GM18505 (cell line): ENCODE measurements at regions not wholly inside any gene's neighbourhood (a gene's known extent, or its start where the extent isn't known, plus 50 kb on each side); places are given as distances from the start of the nearest gene placed in this dataset.

Experiments used
- ATAC-seq: cut with Tn5 transposase; IDR thresholded peaks from one replicate; pipeline ENCODE4 v1.9.1; 2021; ENCODE audit not compliant: unreplicated experiment
- POLR2A ChIP-seq: IDR thresholded peaks from 4 replicates; pipeline ENCODE4 v1.6.1; 2011; ENCODE audit warnings: borderline replicate concordance; ENCODE audit not compliant: insufficient read depth, insufficient read length; ENCODE audit errors: extremely low read depth

DNA sequence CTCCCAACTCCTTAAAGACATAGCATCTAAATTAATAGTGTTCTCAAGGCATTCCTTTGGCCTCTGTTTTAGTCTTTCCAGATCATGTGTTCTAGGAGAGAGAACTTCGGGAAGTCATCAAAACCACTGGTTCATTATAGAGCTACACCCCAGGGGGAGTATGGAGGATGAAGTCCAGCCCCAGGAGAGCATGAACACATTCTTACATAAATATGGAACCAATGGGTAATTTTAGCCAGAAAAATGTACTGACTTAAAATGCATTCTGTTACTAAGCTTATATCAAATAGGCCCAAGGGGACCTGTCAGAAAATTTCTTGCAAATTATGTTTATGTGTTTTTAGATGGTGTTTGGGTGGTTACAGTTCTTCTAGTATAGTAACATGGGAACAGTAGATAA is 165.2 kb downstream of the NTMT2 start:
- no peak for ATAC-seq
- TF ChIP-seq POLR2A: no peak

GRCh38 chr1:170313306-170313705 is 167.5 kb downstream of the NTMT2 start:
- ATAC-seq: no peak
- no peak for TF ChIP-seq POLR2A

- ATAC-seq: no peak
- TF ChIP-seq POLR2A: no peak
Observed at GRCh38 chr1:170316270-170316669, 170.5 kb downstream of the NTMT2 start.

DNA sequence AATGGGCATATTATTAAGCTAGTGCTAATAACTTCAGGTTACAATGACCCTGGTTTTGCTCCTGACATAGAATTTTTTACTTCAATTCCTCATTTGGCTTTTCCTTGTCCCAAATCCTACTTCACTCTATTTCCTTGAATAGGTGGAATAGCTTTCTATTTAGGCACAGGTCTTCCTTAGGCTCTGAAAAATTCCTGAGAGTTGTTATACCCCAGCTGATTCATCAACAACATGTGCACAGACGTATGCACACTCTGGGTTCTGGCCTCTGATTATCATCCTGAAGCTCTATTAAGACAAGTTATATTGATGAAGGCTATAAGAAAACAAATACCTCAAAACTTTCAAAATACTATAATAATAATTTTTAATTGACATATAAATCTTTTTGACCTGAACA is 172.4 kb downstream of the NTMT2 start:
- ATAC-seq: no peak
- no peak for TF ChIP-seq POLR2A

DNA sequence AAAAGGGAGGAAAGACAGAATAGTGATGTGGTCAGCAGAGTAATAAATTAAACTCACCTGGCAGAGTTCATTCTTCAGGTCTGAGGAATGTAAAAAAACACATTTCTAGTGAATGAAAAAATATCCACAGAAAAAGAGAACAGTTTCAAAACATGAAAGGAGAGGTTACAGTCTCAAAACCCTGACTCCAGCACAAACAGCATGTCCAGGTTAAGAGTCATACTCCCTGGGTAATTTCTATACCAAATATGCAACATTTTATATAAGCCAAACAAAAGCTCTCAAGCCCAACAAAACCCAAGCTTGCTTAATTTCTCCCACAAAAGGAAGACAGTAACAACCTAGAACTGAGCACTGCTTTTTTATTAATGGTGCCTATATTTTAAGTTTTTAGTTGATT is 173.0 kb downstream of the NTMT2 start:
- no peak for ATAC-seq
- no peak for TF ChIP-seq POLR2A

GRCh38 chr1:170321113-170321512 is 175.4 kb downstream of the NTMT2 start:
- no peak for TF ChIP-seq POLR2A
- no peak for ATAC-seq

- no peak for ATAC-seq
- no peak for TF ChIP-seq POLR2A
Observed at GRCh38 chr1:170326186-170326585, 180.4 kb downstream of the NTMT2 start.

DNA sequence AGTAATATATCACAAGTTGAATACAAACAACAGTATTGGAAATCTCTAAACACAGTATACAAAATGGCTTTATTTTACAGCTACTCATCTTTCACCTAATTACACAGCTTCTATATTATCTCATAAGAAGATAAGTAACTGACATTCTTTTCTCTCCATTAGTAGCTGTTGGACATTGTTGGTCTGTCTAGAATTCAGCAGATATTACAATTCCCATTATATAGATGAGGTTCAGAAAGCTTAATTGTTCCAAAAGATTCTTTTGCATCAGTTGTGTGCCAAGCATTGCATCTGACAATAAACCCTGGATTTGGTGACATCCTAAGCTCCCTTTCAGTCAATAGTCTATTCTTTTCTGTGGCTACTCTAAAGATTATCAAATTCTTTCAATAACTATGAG is 187.0 kb downstream of the NTMT2 start:
- TF ChIP-seq POLR2A: no peak
- ATAC-seq: no peak

GRCh38 chr1:170337413-170337994 is 191.7 kb downstream of the NTMT2 start:
- no peak for ATAC-seq
- TF ChIP-seq POLR2A: no peak

DNA sequence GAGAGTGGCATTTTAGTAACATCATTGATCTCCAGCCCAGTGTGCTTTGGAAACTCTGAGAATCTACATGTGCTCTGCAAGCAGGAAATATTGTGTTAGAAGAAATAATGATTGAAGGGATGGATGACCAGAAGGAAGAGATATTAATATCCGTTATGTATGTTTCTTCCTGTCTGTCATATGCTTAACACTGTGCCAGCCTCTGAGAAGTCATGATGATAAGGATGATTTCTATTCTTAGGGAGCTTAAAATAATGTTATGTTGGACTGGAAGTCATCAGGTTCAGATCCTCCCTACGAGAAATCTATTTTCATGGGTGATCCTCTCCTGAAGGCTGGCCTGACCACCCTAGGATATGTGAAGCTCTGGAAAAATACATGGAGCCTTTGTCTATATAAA is 192.4 kb upstream of the GORAB start:
- ATAC-seq: no peak
- TF ChIP-seq POLR2A: no peak

DNA sequence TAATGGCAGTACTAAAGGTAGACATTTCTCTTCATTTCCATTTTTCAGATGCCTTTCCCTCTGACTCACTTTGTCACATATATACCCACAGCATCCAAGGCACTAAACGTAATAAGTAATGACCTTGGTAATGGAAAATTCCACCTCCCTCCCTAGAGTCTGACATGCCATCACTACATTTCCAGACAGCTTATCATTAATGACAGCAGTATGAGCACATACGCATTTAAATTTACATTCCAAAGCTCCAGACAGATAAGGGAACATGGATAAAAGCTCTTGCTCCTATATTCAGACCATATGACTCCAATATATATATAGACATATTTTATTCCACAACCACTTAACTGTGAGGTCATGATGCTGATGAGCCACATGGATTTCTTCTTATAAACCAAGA is 191.7 kb upstream of the GORAB start:
- no peak for TF ChIP-seq POLR2A
- ATAC-seq: no peak

DNA sequence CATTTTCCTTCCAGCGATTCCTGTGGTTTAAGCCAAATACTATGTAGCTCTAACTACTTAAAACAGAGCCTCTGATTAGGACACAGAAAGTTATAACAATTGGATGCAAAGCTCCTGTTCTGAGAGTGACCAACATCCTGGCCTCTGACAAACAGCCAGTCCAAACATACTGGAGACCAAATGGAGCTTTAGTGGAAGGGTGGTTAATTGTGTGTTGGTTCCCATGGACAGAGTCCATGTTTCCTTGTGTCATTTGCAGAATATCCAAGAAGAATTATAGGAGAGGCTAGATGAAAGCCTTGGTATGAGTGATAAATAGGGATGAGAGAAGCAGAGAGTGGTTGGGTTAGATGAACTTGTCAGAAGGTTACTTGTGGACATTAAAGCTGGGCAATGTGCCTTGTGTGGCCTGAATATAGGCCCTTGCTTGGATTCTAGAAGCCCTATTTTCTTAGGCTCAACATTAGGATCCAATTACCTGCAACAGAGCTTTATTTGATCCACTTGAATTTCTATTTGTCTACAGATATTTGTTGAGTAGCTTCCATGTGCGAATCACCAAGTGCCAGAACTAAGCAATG is 180.5 kb upstream of the GORAB start:
- no peak for ATAC-seq

DNA sequence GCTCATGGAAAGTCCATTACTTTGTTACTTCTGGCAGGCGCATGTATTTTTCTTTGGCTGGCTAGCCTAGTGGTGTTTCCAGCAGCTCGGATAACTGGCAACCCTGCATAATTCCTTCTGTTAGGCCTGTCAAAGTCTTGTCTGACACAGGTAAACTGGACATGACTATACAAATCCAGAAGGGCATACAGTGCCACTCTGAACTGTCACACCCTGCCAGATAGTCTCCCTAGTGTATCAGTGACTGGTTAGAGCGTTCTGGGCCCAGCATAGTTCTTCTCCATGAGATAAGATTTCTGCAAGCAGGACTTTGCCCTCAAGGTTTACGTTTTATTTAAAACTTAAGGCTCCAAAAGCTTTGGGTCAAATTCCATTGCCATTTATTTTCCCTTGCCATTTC is 177.7 kb upstream of the GORAB start:
- no peak for TF ChIP-seq POLR2A
- ATAC-seq: no peak

More for the DNA sequence above, 180.5 kb upstream of the GORAB start:
- no peak for TF ChIP-seq POLR2A

DNA sequence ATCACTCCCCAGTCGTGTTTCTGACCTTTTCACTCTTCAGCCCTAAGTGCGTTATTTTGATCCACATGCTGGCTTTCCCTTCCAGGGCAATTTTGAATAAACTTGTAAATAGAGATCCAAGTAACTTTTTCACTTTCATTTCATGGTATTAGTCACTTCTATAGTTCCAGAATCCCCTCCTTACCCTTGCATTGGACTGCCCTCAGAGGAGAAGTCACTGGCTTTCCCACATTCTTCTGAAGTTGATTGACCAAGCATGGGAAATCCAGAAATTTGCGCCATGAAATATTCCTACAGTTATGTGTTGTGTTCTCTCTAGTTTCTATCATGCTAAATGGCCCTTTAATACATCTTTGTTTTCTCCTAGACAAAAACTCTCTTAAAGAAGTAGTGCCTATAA is 177.3 kb upstream of the GORAB start:
- no peak for TF ChIP-seq POLR2A
- no peak for ATAC-seq
